Esophagus (tissue), 2 donors: ENCODE measurements at regions not wholly inside any gene's neighbourhood (a gene's known extent, or its start where the extent isn't known, plus 50 kb on each side); places are given as distances from the start of the nearest gene placed in this dataset.

Source experiments
- H3K27ac ChIP-seq, 2 donors: one replicate each; pipeline ENCODE4 v1.5.1; 2013; ENCODE audit warnings: low read depth in 2 of 2, mild to moderate bottlenecking in 2 of 2, inconsistent platforms in 1 of 2, low read length in 1 of 2, moderate library complexity in 1 of 2
- H3K27me3 ChIP-seq, 2 donors: one replicate each; pipeline ENCODE4 v1.6.1; 2013; ENCODE audit warnings: low read length in 2 of 2, control low read depth in 1 of 2, mild to moderate bottlenecking in 1 of 2; ENCODE audit not compliant: insufficient read depth in 2 of 2, control insufficient read depth in 1 of 2
- H3K36me3 ChIP-seq, 2 donors: one replicate each; pipeline ENCODE4 v1.6.1; 2013; ENCODE audit warnings: low read length in 1 of 2; ENCODE audit not compliant: control insufficient read depth in 2 of 2, insufficient read depth in 2 of 2
- H3K4me1 ChIP-seq, 2 donors: one replicate each; pipeline ENCODE4 v1.6.1; 2013; ENCODE audit warnings: low read length in 1 of 2; ENCODE audit not compliant: control insufficient read depth in 2 of 2, insufficient read depth in 2 of 2
- H3K4me3 ChIP-seq, 2 donors: one replicate each; pipeline ENCODE4 v1.5.1; 2013; ENCODE audit warnings: low read length in 2 of 2, mild to moderate bottlenecking in 2 of 2, low read depth in 1 of 2, moderate library complexity in 1 of 2
- H3K9me3 ChIP-seq, 2 donors: one replicate each; pipeline ENCODE4 v1.6.1; 2013; ENCODE audit warnings: mild to moderate bottlenecking in 2 of 2, low read depth in 1 of 2, low read length in 1 of 2, moderate library complexity in 1 of 2; ENCODE audit not compliant: control insufficient read depth in 2 of 2, insufficient read depth in 1 of 2
- WGBS, 2 donors: extraction: QIAGEN DNeasy Blood & Tissue Kit; methylation state at CpG; one replicate each; pipeline ENCODE4 v1.1.7; 2013; 5-methylcytosine and 5-hydroxymethylcytosine counted together
- donor health status: healthy with polysubstance abuse.
- donor health status: Bipolar disorder and iron deficiency.

GRCh38 chr21:16075649-16076282 lies 346.0 kb downstream of the USP25 start:
- 79 to 95% methylated on average over 5 of the region's 5 CpGs for WGBS, 2 donors

GRCh38 chr21:16076465-16076864 lies 346.7 kb downstream of the USP25 start:
- Histone ChIP-seq H3K9me3 (no peaks in the 10 kb centered on the region), H3K36me3 (no peaks in the 10 kb centered on the region), H3K27me3 (no peaks in the 10 kb centered on the region), H3K4me3 (no peak overlapping the region), H3K4me1 (no peaks in the 10 kb centered on the region), H3K27ac (no peak overlapping the region)

More at GRCh38 chr21:16075649-16076282, 346.0 kb downstream of the USP25 start:
- Histone ChIP-seq H3K4me1 (no peaks in the 10 kb centered on the region), H3K4me3 (no peak overlapping the region), H3K27me3 (no peaks in the 10 kb centered on the region), H3K9me3 (no peaks in the 10 kb centered on the region), H3K27ac (no peak overlapping the region), H3K36me3 (no peaks in the 10 kb centered on the region)

GRCh38 chr21:16078382-16078781 lies 348.6 kb downstream of the USP25 start:
- no peaks in the 10 kb centered on the region for H3K4me1 ChIP-seq
- no peak overlapping the region for H3K27ac ChIP-seq
- H3K27me3 ChIP-seq, result no peaks in the 10 kb centered on the region
- 78 to 84% methylated on average over 2 of the region's 2 CpGs for WGBS, 2 donors
- no peaks in the 10 kb centered on the region for H3K9me3 ChIP-seq
- no peaks in the 10 kb centered on the region for H3K36me3 ChIP-seq
- no peak overlapping the region for H3K4me3 ChIP-seq

GRCh38 chr21:16079830-16080229 lies 350.0 kb downstream of the USP25 start:
- Histone ChIP-seq H3K4me1 (no peaks in the 10 kb centered on the region), H3K4me3 (no peak overlapping the region), H3K27me3 (no peaks in the 10 kb centered on the region), H3K36me3 (no peaks in the 10 kb centered on the region), H3K9me3 (no peaks in the 10 kb centered on the region), H3K27ac (no peak overlapping the region)
- WGBS, 2 donors, result 76 to 93% methylated on average over 1 of the region's 1 CpG

- Histone ChIP-seq H3K4me1 (no peaks in the 10 kb centered on the region), H3K9me3 (no peaks in the 10 kb centered on the region), H3K27ac (no peak overlapping the region), H3K4me3 (no peak overlapping the region), H3K27me3 (no peaks in the 10 kb centered on the region), H3K36me3 (no peaks in the 10 kb centered on the region)
- WGBS, 2 donors, result 84 to 86% methylated on average over 2 of the region's 2 CpGs
Observed at GRCh38 chr21:16081304-16081703, 351.5 kb downstream of the USP25 start.

GRCh38 chr21:16082038-16082816 lies 352.4 kb downstream of the USP25 start:
- H3K27me3 ChIP-seq, result no peaks in the 10 kb centered on the region
- H3K4me3 ChIP-seq, result no peak overlapping the region
- no peaks in the 10 kb centered on the region for H3K9me3 ChIP-seq
- H3K36me3 ChIP-seq, result no peaks in the 10 kb centered on the region
- no peaks in the 10 kb centered on the region for H3K4me1 ChIP-seq
- WGBS, 2 donors, result 49 to 56% methylated on average over 6 of the region's 6 CpGs
- H3K27ac ChIP-seq, result no peak overlapping the region

GRCh38 chr21:16084776-16085364 lies 355.1 kb downstream of the USP25 start:
- no peaks in the 10 kb centered on the region for H3K36me3 ChIP-seq
- H3K4me3 ChIP-seq, result no peak overlapping the region
- 72 to 74% methylated on average over 7 of the region's 7 CpGs for WGBS, 2 donors
- H3K27ac ChIP-seq, result no peak overlapping the region
- no peaks in the 10 kb centered on the region for H3K4me1 ChIP-seq
- H3K27me3 ChIP-seq, result no peaks in the 10 kb centered on the region
- H3K9me3 ChIP-seq, result no peaks in the 10 kb centered on the region

- Histone ChIP-seq H3K27me3 (no peaks in the 10 kb centered on the region), H3K36me3 (no peaks in the 10 kb centered on the region), H3K9me3 (no peaks in the 10 kb centered on the region), H3K4me1 (no peaks in the 10 kb centered on the region), H3K4me3 (no peak overlapping the region), H3K27ac (no peak overlapping the region)
- WGBS, 2 donors, result 84 to 88% methylated on average over 5 of the region's 5 CpGs
Observed at GRCh38 chr21:16085421-16085820, 355.6 kb downstream of the USP25 start.

- Histone ChIP-seq H3K9me3 (no peaks in the 10 kb centered on the region), H3K4me1 (no peaks in the 10 kb centered on the region), H3K4me3 (no peak overlapping the region), H3K27me3 (no peaks in the 10 kb centered on the region), H3K36me3 (no peaks in the 10 kb centered on the region), H3K27ac (no peak overlapping the region)
- WGBS, 2 donors, result 84 to 85% methylated on average over 4 of the region's 4 CpGs
Observed at GRCh38 chr21:16086121-16086520, 356.3 kb downstream of the USP25 start.
